Mucosa of descending colon (tissue), 3 donors: ENCODE measurements at regions not wholly inside any gene's neighbourhood (a gene's known extent, or its start where the extent isn't known, plus 50 kb on each side); places are given as distances from the start of the nearest gene placed in this dataset.

Source experiments
- ATAC-seq: fragments of 200-7000 bp; cut with Tn5 transposase; one replicate; pipeline ENCODE4 v1.9.1; 2020; ENCODE audit warnings: mild to moderate bottlenecking, moderate library complexity
- DNase-seq, 3 donors: peaks; one replicate each; pipeline ENCODE4 v3.0.0-alpha.2; 2020
- H3K36me3 ChIP-seq: fragments of 200-600 bp; one replicate; pipeline ENCODE4 v1.8.0; 2021; ENCODE audit warnings: low read depth, mild to moderate bottlenecking
- H3K4me1 ChIP-seq: fragments of 200-600 bp; one replicate; pipeline ENCODE4 v1.8.0; 2021; ENCODE audit warnings: low read depth, mild to moderate bottlenecking
- H3K4me3 ChIP-seq: fragments of 200-600 bp; one replicate; pipeline ENCODE4 v1.8.0; 2021; ENCODE audit warnings: mild to moderate bottlenecking
- H3K9me3 ChIP-seq: fragments of 200-600 bp; one replicate; pipeline ENCODE4 v1.8.0; 2021; ENCODE audit warnings: mild to moderate bottlenecking
- intact Hi-C, 2 donors: fragments of 100-400 bp; cut with DNase I in 1 of 2; cut with micrococcal nuclease in 1 of 2; formaldehyde crosslinking; loops; one replicate each; pipeline versions ENCODE4 v1.11.0 to v1.11.1; 2022; cut with DNase I, micrococcal nuclease
- TF ChIP-seq, protein P1 (sequence below): fragments of 200-600 bp; IDR thresholded peaks from one replicate; pipeline ENCODE4 v1.8.0; 2022; ENCODE audit warnings: antibody characterized with exemption, mild to moderate bottlenecking
- donor health status: DM: no; HTN: no; CAD: no; lungs with moderate emphysema.
- donor health status: DM: no; HTN: no; CAD: no.
- donor health status: DM: no; HTN: yes; CAD: no.

GRCh38 chr13:92938486-92939020, 288.1 kb upstream of the GPC6 start:
- DNase-seq (no peak), ATAC-seq (no peak)
- intact Hi-C loops, result no loop called here
- TF ChIP-seq, protein P1, sequence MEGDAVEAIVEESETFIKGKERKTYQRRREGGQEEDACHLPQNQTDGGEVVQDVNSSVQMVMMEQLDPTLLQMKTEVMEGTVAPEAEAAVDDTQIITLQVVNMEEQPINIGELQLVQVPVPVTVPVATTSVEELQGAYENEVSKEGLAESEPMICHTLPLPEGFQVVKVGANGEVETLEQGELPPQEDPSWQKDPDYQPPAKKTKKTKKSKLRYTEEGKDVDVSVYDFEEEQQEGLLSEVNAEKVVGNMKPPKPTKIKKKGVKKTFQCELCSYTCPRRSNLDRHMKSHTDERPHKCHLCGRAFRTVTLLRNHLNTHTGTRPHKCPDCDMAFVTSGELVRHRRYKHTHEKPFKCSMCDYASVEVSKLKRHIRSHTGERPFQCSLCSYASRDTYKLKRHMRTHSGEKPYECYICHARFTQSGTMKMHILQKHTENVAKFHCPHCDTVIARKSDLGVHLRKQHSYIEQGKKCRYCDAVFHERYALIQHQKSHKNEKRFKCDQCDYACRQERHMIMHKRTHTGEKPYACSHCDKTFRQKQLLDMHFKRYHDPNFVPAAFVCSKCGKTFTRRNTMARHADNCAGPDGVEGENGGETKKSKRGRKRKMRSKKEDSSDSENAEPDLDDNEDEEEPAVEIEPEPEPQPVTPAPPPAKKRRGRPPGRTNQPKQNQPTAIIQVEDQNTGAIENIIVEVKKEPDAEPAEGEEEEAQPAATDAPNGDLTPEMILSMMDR, result no peak
- no peaks in the 10 kb centered on the region for H3K36me3 ChIP-seq
- H3K4me3 ChIP-seq, result no peak overlapping the region
- H3K9me3 ChIP-seq, result no peaks in the 10 kb centered on the region
- H3K4me1 ChIP-seq, result no peaks in the 10 kb centered on the region

- ATAC-seq, result no peak
- no peak overlapping the region for H3K4me3 ChIP-seq
- TF ChIP-seq, protein P1, result no peak
- intact Hi-C loops, result no loop called here
- H3K9me3 ChIP-seq, result no peaks in the 10 kb centered on the region
- DNase-seq, result no peak
- H3K4me1 ChIP-seq, result no peaks in the 10 kb centered on the region
- H3K36me3 ChIP-seq, result no peaks in the 10 kb centered on the region
Observed at GRCh38 chr13:92941167-92941566, 285.4 kb upstream of the GPC6 start.

DNA sequence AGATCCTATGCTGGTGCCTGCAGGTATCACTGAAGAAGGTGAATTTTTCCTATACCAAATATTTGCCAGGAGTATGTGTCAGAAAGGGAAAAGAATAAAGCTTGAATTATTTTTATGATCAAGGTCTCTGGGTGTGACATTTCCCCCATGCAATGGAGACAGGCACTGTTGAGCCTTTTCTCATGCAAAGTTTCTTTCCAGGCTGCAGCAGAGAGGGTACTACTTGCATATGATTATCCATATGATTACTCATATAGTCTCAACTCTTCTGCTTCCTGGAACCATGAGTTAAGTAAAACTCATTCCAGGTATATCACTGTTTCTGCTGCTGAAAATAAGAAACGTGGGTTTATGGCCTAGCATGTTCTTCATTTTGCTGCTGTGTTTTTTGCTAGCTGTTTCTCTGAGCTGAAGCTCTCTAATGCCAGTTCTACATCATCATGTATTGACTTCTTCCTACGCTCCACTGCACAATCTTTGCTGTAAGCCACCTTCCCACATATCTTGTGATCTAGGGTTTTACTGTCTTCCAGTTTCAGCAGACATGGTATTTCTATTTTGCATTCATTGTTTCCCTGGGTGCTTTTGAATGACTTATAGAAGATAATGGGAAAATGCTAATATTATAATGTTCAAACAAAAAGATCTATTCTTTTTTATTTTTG, 278.7 kb upstream of the GPC6 start:
- intact Hi-C loops, result no loop called here
- Histone ChIP-seq H3K4me1 (no peaks in the 10 kb centered on the region), H3K36me3 (no peaks in the 10 kb centered on the region), H3K9me3 (no peaks in the 10 kb centered on the region), H3K4me3 (no peak overlapping the region)
- ATAC-seq (no peak), DNase-seq (no peak)
- TF ChIP-seq, protein P1, result no peak

DNA sequence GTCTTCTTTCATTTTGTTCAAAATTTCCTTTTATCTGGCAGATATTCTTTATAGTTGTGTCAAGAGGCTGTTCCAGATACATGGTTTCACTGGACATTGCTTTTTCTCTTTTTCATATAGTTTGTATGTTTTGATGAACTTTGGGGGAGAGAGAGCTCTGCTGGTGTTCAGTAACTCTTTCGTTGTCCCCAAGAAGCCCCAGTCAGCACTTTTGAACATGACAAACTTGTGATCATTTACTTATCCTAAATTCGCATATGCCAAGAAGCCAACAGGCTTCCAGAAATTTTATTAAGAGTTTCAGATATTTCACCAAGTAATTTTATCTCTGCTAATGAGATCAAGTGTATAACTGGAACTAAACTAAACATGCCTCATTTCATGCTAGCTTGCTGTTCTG, 275.8 kb upstream of the GPC6 start:
- no peaks in the 10 kb centered on the region for H3K4me1 ChIP-seq
- no peaks in the 10 kb centered on the region for H3K36me3 ChIP-seq
- intact Hi-C loops, result no loop called here
- H3K9me3 ChIP-seq, result no peaks in the 10 kb centered on the region
- TF ChIP-seq, protein P1, result no peak
- DNase-seq, result no peak
- H3K4me3 ChIP-seq, result no peak overlapping the region
- ATAC-seq, result no peak

GRCh38 chr13:92951273-92951890, 275.2 kb upstream of the GPC6 start:
- DNase-seq, result no peak
- no peaks in the 10 kb centered on the region for H3K4me1 ChIP-seq
- no peaks in the 10 kb centered on the region for H3K9me3 ChIP-seq
- H3K36me3 ChIP-seq, result no peaks in the 10 kb centered on the region
- intact Hi-C loops, result no loop called here
- no peak for ATAC-seq
- TF ChIP-seq, protein P1, result no peak
- no peak overlapping the region for H3K4me3 ChIP-seq
